ENCODE measurements at regions not wholly inside any gene's neighbourhood (a gene's known extent, or its start where the extent isn't known, plus 50 kb on each side); places are given as distances from the start of the nearest gene placed in this dataset.

DNA sequence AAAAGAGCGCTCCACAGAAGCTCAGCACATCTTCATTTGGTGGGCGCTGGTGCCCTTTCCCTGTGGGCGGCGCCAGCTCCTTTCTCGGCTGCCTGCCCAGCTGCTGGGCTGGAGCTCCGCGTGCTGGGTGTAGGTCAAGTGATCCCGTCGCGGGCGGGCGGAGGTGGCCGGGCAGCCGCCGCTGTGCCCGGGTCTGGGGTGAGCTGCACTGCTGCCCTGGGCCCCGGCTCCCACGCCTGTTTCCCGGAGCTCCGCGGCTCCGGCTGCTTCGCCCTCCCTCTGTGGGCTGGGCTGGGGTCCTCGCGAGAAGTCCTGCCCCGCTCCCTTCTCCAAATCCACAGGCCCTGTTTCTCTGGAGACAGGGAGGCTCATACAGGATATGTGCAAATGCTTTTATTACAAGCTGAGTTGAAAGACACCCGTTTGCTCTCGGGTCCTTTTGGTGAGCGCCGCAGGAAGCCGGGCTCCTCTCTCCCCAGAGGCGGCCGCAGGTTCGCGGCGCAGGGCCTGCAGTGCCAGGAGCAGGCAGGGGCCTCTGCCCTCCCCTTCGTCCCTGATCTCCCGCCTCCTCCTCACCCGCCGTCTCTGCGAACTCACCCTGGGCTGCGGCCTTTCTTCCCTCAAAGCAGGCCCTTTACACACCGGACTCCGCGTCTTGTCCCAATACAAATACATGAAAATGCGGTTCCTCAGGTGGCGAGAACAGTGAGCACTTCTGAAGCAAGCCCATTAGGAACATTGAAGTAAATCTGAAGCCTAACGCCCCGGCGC lies 67.8 kb upstream of the CAPRIN2 start:
- CTCF ChIA-PET (ENCODE audit: partially characterized antibody): interaction anchor here (0.5 to 4.1 kb wide), 13 partner anchors 9 to 284 kb away, joined by 3 to 13 read pairs (median 4); no protein-coding TSS in a partner anchor
- Histone ChIP-seq H3K9ac (replicated peaks in 1 of 4; ENCODE audit: extremely low read depth in 1 of 4, low read depth in 3 of 4, low read length in 3 of 4) (peak overlapping the region in 3 of 4 experiments; percentile 21 to 66 (median 39); a peak in 6 of 7 replicates), H3K4me2 (ENCODE audit: insufficient read depth in 1 of 2, low read depth in 2 of 2, low read length in 2 of 2) (peak overlapping the region; percentile 84 to 100)
- peak; percentile 89 for TF ChIP-seq KDM4A (IDR thresholded peaks at IDR 0.05; ENCODE audit: low read depth, low read length, severe bottlenecking)
- peak in 2 of 3 experiments; percentile 9 to 10; a peak in 1 of 4 replicates for TF ChIP-seq CTCF (IDR thresholded peaks at IDR 0.05; ENCODE audit: control extremely low read depth in 1 of 3, insufficient read depth in 1 of 3, low read depth in 1 of 3, low read length in 3 of 3)
- TF ChIP-seq, protein P1, sequence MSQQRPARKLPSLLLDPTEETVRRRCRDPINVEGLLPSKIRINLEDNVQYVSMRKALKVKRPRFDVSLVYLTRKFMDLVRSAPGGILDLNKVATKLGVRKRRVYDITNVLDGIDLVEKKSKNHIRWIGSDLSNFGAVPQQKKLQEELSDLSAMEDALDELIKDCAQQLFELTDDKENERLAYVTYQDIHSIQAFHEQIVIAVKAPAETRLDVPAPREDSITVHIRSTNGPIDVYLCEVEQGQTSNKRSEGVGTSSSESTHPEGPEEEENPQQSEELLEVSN (IDR thresholded peaks at IDR 0.05): peak; percentile 88
- TF ChIP-seq TBP (IDR thresholded peaks at IDR 0.05; ENCODE audit: low read depth, low read length): no peak; the same call in 1 of the 2 replicates
- TF ChIP-seq FOSL1 (IDR thresholded peaks at IDR 0.05; ENCODE audit: insufficient read depth, low read depth, low read length): no peak
- no peak for TF ChIP-seq HDAC6 (IDR thresholded peaks at IDR 0.05; ENCODE audit: low read depth, low read length)
- no peak for TF ChIP-seq RXRA (IDR thresholded peaks at IDR 0.05; ENCODE audit: insufficient read depth, low read depth, low read length)

More for the DNA sequence above, 67.8 kb upstream of the CAPRIN2 start:
- 0 out of 2 replicates have a peak overlapping the region, but pooled peaks have one; percentile 31 for H2BK5ac ChIP-seq (ENCODE audit: low read depth, low read length)
- no peak overlapping the region for H4K91ac ChIP-seq (replicated peaks; ENCODE audit: insufficient read length, low read length)
- H4K8ac ChIP-seq (ENCODE audit: extremely low read depth, insufficient read depth, low read length): peak overlapping the region; percentile 42; the same call in 1 of the 2 replicates
- H3K4me1 ChIP-seq (replicated peaks in 1 of 4; ENCODE audit: control insufficient read depth in 3 of 4, insufficient read depth in 4 of 4, low read length in 3 of 4): peaks cover 0 to 6% (median 3%) of the 10 kb centered on the region in 4 experiments; a peak in 6 of 7 replicates
- no peaks in the 10 kb centered on the region for H3K36me3 ChIP-seq (ENCODE audit: control insufficient read depth in 2 of 4, insufficient read depth in 4 of 4, low read length in 3 of 4)
- H2BK15ac ChIP-seq (ENCODE audit: low read length): peak overlapping the region; percentile 66; the same call in 1 of the 2 replicates
- H3K79me2 ChIP-seq (ENCODE audit: control insufficient read depth in 1 of 2, insufficient read depth in 2 of 2, low read length in 2 of 2): no peaks in the 10 kb centered on the region
- peaks cover 10% of the 10 kb centered on the region; the same call in 1 of the 2 replicates for H3K23me2 ChIP-seq (ENCODE audit: low read depth, low read length)
- POLR2A ChIA-PET (ENCODE audit: partially characterized antibody): interaction anchor here (0.6 to 1.3 kb wide), 5 partner anchors 14 to 1746 kb away, joined by 3 to 4 read pairs (median 3); partner anchors contain the start of gene IPO8
- no peak overlapping the region for H2BK20ac ChIP-seq (ENCODE audit: low read length)
- no peaks in the 10 kb centered on the region for H4K20me1 ChIP-seq (replicated peaks in 1 of 2; ENCODE audit: control insufficient read depth in 1 of 2, insufficient read depth in 2 of 2, low read length in 2 of 2)
- 0 out of 2 replicates have a peak overlapping the region, but pooled peaks have one; percentile 28 for H2BK12ac ChIP-seq (ENCODE audit: low read depth, low read length)
- peak overlapping the region; percentile 77 for H2AFZ ChIP-seq (ENCODE audit: low read length)
- no peaks in the 10 kb centered on the region for H3K79me1 ChIP-seq (ENCODE audit: low read depth, low read length)
- H3K4me3 ChIP-seq (ENCODE audit: extremely low read depth in 1 of 4, insufficient read depth in 2 of 4, low read depth in 3 of 4, low read length in 4 of 4): peak overlapping the region; percentile 47 to 63 (median 59)
- peaks cover 0 to 20% (median 17%) of the 10 kb centered on the region in 4 experiments; a peak in 6 of 7 replicates for H3K27me3 ChIP-seq (replicated peaks in 1 of 4; ENCODE audit: control insufficient read depth in 3 of 4, extremely low read depth in 1 of 4, insufficient read depth in 3 of 4, low read length in 3 of 4)
- H4K5ac ChIP-seq (ENCODE audit: insufficient read length, low read depth, low read length): no peak overlapping the region
- peak in 1 of 2 experiments; percentile 79 for DNase-seq (ENCODE audit: low read depth in 1 of 2, low spot score in 2 of 2)
- H3K4ac ChIP-seq (replicated peaks; ENCODE audit: insufficient read length, low read depth, low read length): no peak overlapping the region
- peak overlapping the region; percentile 24; the same call in 1 of the 2 replicates for H3K18ac ChIP-seq (ENCODE audit: extremely low read depth, low read length)
- H2AK5ac ChIP-seq (ENCODE audit: low read depth, low read length): no peak overlapping the region
- no peak for FAIRE-seq
- H3K23ac ChIP-seq (ENCODE audit: insufficient read length): no peak overlapping the region
- no peak overlapping the region for H2BK120ac ChIP-seq (replicated peaks; ENCODE audit: low read depth, low read length)
- no peak overlapping the region for H3K56ac ChIP-seq (replicated peaks; ENCODE audit: insufficient read length, low read depth, low read length)
- H3K27ac ChIP-seq (ENCODE audit: low read depth, low read length): no peak overlapping the region
- WGBS, 2 experiments (ENCODE audit: extremely low coverage in 1 of 2, insufficient coverage in 1 of 2, insufficient read length in 1 of 2, insufficient replicate concordance in 2 of 2, low coverage in 1 of 2, low lambda C conversion rate in 2 of 2, missing lambda C conversion rate in 1 of 2): 2% methylated on average over 41 of the region's 50 CpGs; no CpG with 5 or more reads in 1 of the 2 experiments
- no peaks in the 10 kb centered on the region for H3K9me3 ChIP-seq (ENCODE audit: insufficient read depth in 2 of 2, low read depth in 1 of 2, low read length in 1 of 2)
- no peak overlapping the region for H3K14ac ChIP-seq (ENCODE audit: insufficient read length)
